ENCODE measurements at regions not wholly inside any gene's neighbourhood (a gene's known extent, or its start where the extent isn't known, plus 50 kb on each side); places are given as distances from the start of the nearest gene placed in this dataset.
"Not testable (repeated sequence)": the region's sequence is repeated elsewhere in the genome, so short reads cannot be mapped to it uniquely, and the experiment has no call there.

GRCh38 chr1:38185913-38186312 is 139.3 kb upstream of the POU3F1 start:
- intact Hi-C loops (cut with DNase I): no loop called here
- Histone ChIP-seq H3K36me3 (no peaks in the 10 kb centered on the region), H3K27me3 (peaks cover 0 to 74% (median 0%) of the 10 kb centered on the region in 4 donors), H3K9me3 (peaks cover 0 to 7% (median 0%) of the 10 kb centered on the region in 4 donors), H3K4me3 (no peak overlapping the region), H3K27ac (replicated peaks in 1 of 4) (no peak overlapping the region), H3K4me1 (no peaks in the 10 kb centered on the region)
- TF ChIP-seq EP300 (IDR thresholded peaks at IDR 0.05): no peak
- no peak for TF ChIP-seq POLR2AphosphoS5 (IDR thresholded peaks at IDR 0.05)
- no peak for TF ChIP-seq CTCF (IDR thresholded peaks at IDR 0.05)
- no peak for TF ChIP-seq POLR2A (IDR thresholded peaks at IDR 0.05; ENCODE audit: low read depth)
- no peak for DNase-seq (ENCODE audit: extremely low spot score)
- WGBS: 73% methylated on average over 7 of the region's 7 CpGs

- Histone ChIP-seq H3K27me3 (peaks cover 0 to 57% (median 0%) of the 10 kb centered on the region in 4 donors), H3K27ac (replicated peaks in 1 of 4) (no peak overlapping the region), H3K36me3 (no peaks in the 10 kb centered on the region), H3K9me3 (peaks cover 0 to 5% (median 0%) of the 10 kb centered on the region in 4 donors), H3K4me1 (no peaks in the 10 kb centered on the region), H3K4me3 (no peak overlapping the region)
- intact Hi-C loops (cut with DNase I): no loop called here
- no peak for TF ChIP-seq CTCF (IDR thresholded peaks at IDR 0.05)
- TF ChIP-seq POLR2A (IDR thresholded peaks at IDR 0.05; ENCODE audit: low read depth): no peak
- no peak for TF ChIP-seq EP300 (IDR thresholded peaks at IDR 0.05)
- no peak for TF ChIP-seq POLR2AphosphoS5 (IDR thresholded peaks at IDR 0.05)
- DNase-seq (ENCODE audit: extremely low spot score): no peak
- 78% methylated on average over 2 of the region's 2 CpGs for WGBS
Measured at GRCh38 chr1:38183747-38184146, 137.2 kb upstream of the POU3F1 start.

DNA sequence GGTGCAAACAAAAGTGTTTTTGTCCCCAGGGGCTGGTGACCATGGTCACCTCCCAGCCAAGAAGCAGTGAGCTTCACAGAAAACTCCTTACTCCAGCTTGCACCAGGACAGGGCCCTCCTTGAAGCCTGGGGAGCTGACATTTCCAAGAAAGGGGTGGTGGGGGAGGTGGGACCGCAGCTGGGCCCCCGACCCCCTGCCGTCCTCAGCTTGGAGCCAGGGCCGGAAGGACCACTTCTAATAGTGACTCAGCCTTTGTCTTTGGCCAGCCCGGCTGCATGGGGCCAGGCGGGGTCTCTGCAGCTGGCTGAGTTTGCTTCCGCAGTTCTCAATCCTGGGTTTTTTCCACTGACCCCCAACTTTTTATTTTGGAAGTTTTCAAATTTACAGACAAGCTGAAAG is 136.5 kb upstream of the POU3F1 start:
- Histone ChIP-seq H3K27ac (replicated peaks in 1 of 4) (no peak overlapping the region), H3K4me1 (no peaks in the 10 kb centered on the region), H3K36me3 (no peaks in the 10 kb centered on the region), H3K4me3 (no peak overlapping the region), H3K9me3 (no peaks in the 10 kb centered on the region), H3K27me3 (peaks cover 0 to 51% (median 0%) of the 10 kb centered on the region in 4 donors)
- TF ChIP-seq EP300 (IDR thresholded peaks at IDR 0.05) (no peak), POLR2AphosphoS5 (IDR thresholded peaks at IDR 0.05) (no peak), CTCF (IDR thresholded peaks at IDR 0.05) (no peak), POLR2A (IDR thresholded peaks at IDR 0.05; ENCODE audit: low read depth) (no peak)
- intact Hi-C loops (cut with DNase I): no loop called here
- no peak for DNase-seq (ENCODE audit: extremely low spot score)
- WGBS: 53% methylated on average over 7 of the region's 7 CpGs

DNA sequence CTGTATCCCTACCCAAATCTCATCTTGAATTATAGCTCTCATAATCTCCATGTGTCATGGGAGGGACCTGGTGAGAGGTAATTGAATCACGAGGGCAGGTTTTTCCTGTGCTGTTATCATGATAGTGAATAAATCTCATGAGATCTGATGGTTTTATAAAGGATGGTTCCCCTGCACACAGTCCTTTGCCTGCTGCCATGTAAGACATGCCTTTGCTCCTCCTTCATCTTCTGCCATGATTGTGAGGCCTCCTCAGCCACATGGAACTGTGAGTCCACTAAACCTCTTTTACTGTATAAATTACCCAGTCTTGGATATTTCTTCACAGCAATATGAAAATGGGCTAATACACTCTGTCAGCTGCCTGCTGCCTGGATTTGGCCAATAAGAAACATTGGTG is 133.8 kb upstream of the POU3F1 start:
- WGBS: 100% methylated on average over 1 of the region's 1 CpG
- peaks cover 0 to 26% (median 0%) of the 10 kb centered on the region in 4 donors for H3K27me3 ChIP-seq
- DNase-seq (ENCODE audit: extremely low spot score); intact Hi-C loops (cut with DNase I); H3K4me3 ChIP-seq; H3K4me1 ChIP-seq; H3K27ac ChIP-seq (replicated peaks in 1 of 4); H3K36me3 ChIP-seq; H3K9me3 ChIP-seq: not testable (repeated sequence)

- DNase-seq (ENCODE audit: extremely low spot score): no peak
- TF ChIP-seq POLR2AphosphoS5 (IDR thresholded peaks at IDR 0.05) (no peak), POLR2A (IDR thresholded peaks at IDR 0.05; ENCODE audit: low read depth) (no peak), CTCF (IDR thresholded peaks at IDR 0.05) (no peak), EP300 (IDR thresholded peaks at IDR 0.05) (no peak)
- Histone ChIP-seq H3K4me3 (no peak overlapping the region), H3K27ac (replicated peaks in 1 of 4) (no peak overlapping the region), H3K4me1 (no peaks in the 10 kb centered on the region), H3K9me3 (no peaks in the 10 kb centered on the region), H3K27me3 (peaks cover 0 to 17% (median 0%) of the 10 kb centered on the region in 4 donors), H3K36me3 (no peaks in the 10 kb centered on the region)
- intact Hi-C loops (cut with DNase I): no loop called here
- WGBS: 69% methylated on average over 8 of the region's 8 CpGs
Measured at GRCh38 chr1:38179483-38179882, 132.9 kb upstream of the POU3F1 start.
